Coronary artery (tissue), 2 donors: ENCODE measurements at regions not wholly inside any gene's neighbourhood (a gene's known extent, or its start where the extent isn't known, plus 50 kb on each side); places are given as distances from the start of the nearest gene placed in this dataset.

Experiments
- DNase-seq: peaks from one replicate; pipeline ENCODE4 v3.0.0-alpha.2; 2017; ENCODE audit warnings: low spot score
- H3K27ac ChIP-seq, 2 donors: fragments of 200-600 bp; sonication (generic); one replicate each; pipeline ENCODE4 v1.5.1; 2016 to 2019
- H3K4me3 ChIP-seq: fragments of 200-600 bp; sonication (generic); 2 replicates; pipeline ENCODE4 v1.5.1; 2016; ENCODE audit warnings: mild to moderate bottlenecking, moderate library complexity
- TF ChIP-seq, protein P1 (sequence below): fragments of 200-600 bp; sonication (generic); IDR thresholded peaks from one replicate; pipeline ENCODE4 v1.5.1; 2019; ENCODE audit warnings: antibody characterized with exemption

DNA sequence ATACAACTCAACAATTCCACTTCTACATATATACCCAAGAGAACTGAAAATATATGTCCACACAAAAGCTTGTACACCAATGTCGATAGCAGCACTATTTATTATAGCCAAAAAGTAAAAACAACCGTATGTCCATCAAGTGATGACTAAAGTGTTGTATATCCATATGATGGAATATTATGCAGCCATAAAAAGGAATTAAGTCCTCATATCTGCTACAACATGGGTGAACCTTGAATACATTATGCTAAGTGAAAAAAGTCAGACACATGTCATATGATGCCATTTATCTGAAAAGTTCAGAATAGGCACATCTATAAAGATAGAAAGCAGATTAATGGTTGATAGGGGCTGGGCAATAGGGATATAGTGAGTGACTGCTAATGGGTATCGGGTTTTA is 204.5 kb downstream of the KCNRG start:
- no peak overlapping the region for H3K4me3 ChIP-seq
- H3K27ac ChIP-seq: no peak overlapping the region
- DNase-seq: no peak
- TF ChIP-seq, protein P1, sequence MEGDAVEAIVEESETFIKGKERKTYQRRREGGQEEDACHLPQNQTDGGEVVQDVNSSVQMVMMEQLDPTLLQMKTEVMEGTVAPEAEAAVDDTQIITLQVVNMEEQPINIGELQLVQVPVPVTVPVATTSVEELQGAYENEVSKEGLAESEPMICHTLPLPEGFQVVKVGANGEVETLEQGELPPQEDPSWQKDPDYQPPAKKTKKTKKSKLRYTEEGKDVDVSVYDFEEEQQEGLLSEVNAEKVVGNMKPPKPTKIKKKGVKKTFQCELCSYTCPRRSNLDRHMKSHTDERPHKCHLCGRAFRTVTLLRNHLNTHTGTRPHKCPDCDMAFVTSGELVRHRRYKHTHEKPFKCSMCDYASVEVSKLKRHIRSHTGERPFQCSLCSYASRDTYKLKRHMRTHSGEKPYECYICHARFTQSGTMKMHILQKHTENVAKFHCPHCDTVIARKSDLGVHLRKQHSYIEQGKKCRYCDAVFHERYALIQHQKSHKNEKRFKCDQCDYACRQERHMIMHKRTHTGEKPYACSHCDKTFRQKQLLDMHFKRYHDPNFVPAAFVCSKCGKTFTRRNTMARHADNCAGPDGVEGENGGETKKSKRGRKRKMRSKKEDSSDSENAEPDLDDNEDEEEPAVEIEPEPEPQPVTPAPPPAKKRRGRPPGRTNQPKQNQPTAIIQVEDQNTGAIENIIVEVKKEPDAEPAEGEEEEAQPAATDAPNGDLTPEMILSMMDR: no peak

DNA sequence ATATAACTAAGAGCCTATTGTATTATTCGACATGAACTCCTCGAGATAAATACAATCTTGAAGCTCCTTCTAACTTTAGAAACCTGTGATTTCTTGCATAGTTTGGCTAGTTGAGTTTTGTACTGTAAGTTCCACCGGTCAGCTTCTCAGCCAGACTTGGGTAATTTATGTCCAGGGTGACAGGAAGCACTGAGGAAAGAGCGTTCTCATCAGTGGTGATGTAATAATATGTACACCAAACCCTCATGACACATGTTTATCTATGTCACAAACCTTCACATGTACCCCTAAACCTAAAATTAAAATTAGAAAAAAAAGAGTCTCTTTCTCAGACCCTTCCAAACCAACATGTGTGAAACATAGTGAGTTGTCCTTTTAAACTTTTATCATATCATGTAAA is 205.7 kb downstream of the KCNRG start:
- DNase-seq: no peak
- Histone ChIP-seq H3K27ac (no peak overlapping the region), H3K4me3 (no peak overlapping the region)
- TF ChIP-seq, protein P1: no peak

DNA sequence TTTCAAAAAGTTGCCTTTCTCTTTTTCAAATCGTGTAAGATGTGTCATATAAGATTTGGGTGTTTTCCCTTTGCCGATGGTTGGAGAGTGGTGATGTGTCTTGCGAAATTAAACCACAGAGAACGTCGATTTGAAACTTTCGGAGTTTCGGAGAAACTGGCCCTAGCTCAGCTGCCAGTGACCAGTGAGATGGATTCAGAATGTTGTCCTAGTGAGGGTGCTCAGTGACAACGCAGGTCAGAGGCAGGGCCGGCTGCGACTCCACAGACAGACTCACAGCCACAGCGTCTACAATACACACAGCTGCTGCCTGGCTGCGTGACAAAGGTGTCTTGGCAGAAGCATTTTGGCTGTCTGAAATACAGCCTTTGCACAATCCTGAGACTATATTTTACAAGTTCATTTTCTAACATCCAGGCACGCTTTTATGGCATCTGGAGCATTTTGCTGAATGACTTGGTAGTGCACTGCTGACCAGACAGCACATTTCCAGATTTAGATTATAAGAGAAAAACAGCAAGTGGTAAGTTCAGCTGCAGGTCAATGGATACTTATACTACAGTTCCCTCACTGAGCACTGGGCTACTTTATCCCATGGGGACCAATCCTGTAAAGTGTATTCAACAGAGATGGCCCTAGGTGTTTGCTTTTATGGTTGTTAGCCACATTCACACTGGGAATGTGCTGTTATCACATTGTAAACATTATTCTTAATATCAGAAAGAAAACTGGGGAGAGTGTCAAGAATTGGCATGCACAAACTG is 207.5 kb downstream of the KCNRG start:
- H3K4me3 ChIP-seq: peak overlapping the region; percentile 46
- DNase-seq: no peak
- peak overlapping the region; percentile 25 to 27 for H3K27ac ChIP-seq
- TF ChIP-seq, protein P1: no peak

DNA sequence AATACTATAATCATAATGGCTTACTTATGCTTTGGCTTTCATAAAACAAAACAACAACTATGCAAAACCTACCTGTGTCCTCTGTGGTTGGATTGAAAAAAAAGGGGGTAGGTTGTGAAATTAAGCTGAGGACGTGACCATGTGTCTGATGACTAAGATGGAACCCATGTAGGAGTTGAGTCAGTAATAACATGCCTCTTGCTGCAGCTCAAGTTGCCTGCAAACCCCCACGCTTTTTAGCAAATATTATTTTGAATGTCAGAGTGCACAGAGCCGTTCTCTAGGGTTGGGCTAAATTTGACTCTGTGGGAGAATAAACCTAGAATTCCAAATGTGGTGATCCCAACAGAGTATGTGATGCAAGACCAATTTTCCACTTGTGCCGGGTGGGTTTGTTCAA is 209.3 kb downstream of the KCNRG start:
- Histone ChIP-seq H3K27ac (no peak overlapping the region), H3K4me3 (no peak overlapping the region)
- TF ChIP-seq, protein P1: no peak
- no peak for DNase-seq

DNA sequence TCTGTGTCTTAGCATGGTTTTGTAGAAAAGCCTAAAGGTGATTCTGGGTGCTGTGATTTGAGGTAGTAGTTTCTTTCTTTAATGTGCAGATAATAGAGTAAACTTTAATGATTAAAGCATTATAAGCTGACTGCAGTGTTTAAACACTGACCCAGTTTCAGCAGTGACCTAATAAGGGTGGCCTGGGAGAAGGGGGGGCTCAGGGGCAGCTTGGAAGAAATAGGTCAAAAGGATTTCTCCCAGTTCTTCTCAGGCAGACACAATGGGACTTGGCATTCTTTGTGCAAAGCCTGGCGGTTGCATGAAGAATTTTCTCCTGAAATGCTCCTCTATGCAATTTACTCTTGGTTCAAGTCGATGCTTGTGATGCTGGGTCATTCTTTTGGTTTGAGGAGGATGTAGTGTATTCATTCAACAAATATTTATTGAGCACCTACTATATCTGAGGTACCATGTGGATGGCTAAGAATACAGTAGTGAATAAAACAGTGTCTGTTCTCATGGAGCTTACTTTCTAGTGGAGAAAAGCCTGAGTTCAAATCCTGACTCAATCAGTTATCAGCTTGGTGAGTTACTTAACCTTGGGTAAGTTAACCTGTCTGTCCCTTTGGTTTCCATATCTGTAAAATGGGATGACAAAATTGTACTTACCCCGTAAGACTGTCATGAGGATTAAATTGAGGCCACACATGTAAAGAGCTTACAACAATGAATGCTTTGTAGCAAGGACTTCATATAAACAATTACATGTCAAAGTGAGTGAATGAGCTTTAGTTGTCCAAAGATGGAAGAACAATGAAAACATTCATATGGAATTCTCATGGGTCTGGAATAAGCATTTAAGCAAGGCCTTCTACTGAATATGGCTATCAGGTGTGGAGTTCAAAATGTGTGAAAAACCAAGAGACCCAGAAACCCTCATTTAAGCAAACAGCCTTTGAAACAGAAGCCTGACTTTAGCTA is 210.2 kb downstream of the KCNRG start:
- DNase-seq: no peak
- no peak overlapping the region for H3K27ac ChIP-seq
- TF ChIP-seq, protein P1: no peak
- H3K4me3 ChIP-seq: no peak overlapping the region

DNA sequence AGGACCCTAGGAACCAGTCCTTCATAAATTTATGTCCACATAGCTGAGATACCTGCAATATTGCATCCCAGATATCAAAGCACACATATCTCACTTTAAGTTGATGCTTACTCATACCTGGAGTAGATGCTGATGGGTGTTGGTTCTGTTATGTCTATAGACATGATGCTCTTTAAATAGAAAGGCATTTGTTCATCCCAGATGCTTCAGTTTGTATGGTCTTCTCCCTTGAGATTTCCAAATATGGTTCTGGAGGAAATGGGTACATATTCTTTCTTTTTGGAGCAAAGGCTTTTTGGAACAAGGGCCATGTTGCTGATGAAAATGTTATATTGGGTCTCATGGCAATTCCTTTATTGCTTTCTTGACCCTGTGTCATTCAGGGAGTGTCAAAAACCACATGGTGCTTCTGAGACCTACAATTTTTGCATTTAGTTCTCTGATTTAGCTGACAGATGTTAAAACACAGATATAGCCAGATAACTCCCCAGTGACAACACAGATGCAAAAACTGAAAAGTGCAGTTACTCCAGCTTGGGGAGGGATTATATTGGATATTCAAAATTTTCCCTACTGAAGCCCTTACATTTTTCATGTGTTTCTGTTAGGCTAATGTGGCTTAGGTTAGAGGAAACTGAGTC is 211.4 kb downstream of the KCNRG start:
- H3K4me3 ChIP-seq: no peak overlapping the region
- DNase-seq: no peak
- no peak overlapping the region for H3K27ac ChIP-seq
- TF ChIP-seq, protein P1: no peak
